Tibial nerve (tissue), 4 donors: ENCODE measurements at regions not wholly inside any gene's neighbourhood (a gene's known extent, or its start where the extent isn't known, plus 50 kb on each side); places are given as distances from the start of the nearest gene placed in this dataset.

Experiments used
- EP300 ChIP-seq, 2 donors: sonication (generic); formaldehyde crosslinking; IDR thresholded peaks; one replicate each; pipeline ENCODE4 v1.6.1; 2017; ENCODE audit warnings: antibody characterized with exemption in 2 of 2, mild to moderate bottlenecking in 1 of 2
- POLR2A ChIP-seq, 2 donors: fragments of 450-650 bp; IDR thresholded peaks; one replicate each; pipeline ENCODE4 v1.6.1; 2017; ENCODE audit warnings: antibody characterized with exemption in 2 of 2, mild to moderate bottlenecking in 2 of 2, moderate library complexity in 2 of 2
- TF ChIP-seq, protein P1 (sequence below), 5 experiments: fragments of 200-600 bp in 3 of 5; fragments of 450-650 bp in 2 of 5; sonication (generic) in 3 of 5; IDR thresholded peaks; one replicate each; pipeline ENCODE4 v1.5.1; 2016 to 2019; ENCODE audit warnings: antibody characterized with exemption in 5 of 5, mild to moderate bottlenecking in 3 of 5, moderate library complexity in 2 of 5

DNA sequence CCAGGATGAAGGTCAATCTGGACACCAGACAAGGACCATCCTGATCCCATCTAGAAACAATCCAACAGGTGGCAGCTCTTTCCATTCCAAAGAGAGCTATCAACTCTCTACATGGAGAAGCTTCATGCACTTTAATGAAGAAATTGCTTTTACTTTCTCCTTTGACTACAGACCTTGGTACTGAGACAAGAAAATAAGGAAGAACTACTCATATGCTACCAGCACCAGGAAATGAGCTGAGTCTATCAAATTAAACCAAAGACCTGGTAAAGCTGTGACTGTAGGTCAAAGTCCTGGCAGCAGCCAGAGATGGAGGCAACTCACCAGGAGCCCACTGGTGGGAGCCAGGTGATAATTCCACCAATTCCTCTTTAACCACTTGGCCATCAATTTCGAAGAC is 64.3 kb upstream of the LRRC8B start:
- TF ChIP-seq, protein P1, sequence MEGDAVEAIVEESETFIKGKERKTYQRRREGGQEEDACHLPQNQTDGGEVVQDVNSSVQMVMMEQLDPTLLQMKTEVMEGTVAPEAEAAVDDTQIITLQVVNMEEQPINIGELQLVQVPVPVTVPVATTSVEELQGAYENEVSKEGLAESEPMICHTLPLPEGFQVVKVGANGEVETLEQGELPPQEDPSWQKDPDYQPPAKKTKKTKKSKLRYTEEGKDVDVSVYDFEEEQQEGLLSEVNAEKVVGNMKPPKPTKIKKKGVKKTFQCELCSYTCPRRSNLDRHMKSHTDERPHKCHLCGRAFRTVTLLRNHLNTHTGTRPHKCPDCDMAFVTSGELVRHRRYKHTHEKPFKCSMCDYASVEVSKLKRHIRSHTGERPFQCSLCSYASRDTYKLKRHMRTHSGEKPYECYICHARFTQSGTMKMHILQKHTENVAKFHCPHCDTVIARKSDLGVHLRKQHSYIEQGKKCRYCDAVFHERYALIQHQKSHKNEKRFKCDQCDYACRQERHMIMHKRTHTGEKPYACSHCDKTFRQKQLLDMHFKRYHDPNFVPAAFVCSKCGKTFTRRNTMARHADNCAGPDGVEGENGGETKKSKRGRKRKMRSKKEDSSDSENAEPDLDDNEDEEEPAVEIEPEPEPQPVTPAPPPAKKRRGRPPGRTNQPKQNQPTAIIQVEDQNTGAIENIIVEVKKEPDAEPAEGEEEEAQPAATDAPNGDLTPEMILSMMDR (IDR thresholded peaks at IDR 0.05): no peak
- TF ChIP-seq POLR2A (IDR thresholded peaks at IDR 0.05) (no peak), EP300 (IDR thresholded peaks at IDR 0.05) (no peak)
